Adrenal gland (tissue), 9 donors: ENCODE measurements at regions not wholly inside any gene's neighbourhood (a gene's known extent, or its start where the extent isn't known, plus 50 kb on each side); places are given as distances from the start of the nearest gene placed in this dataset.

Experiments used
- DNase-seq, 7 donors: peaks; one replicate each; pipeline ENCODE4 v3.0.0-alpha.2; 2019 to 2020
- H3K27ac ChIP-seq, 5 donors: fragments of 200-600 bp; sonication (generic) in 4 of 5; 1 replicate in 3 of 5; 2 replicates in 2 of 5; pipeline versions ENCODE4 v1.5.1 to v1.8.0; 2016 to 2020; ENCODE audit warnings: mild to moderate bottlenecking in 1 of 5
- H3K27me3 ChIP-seq: fragments of 200-600 bp; 2 replicates; pipeline ENCODE4 v1.8.0; 2021
- H3K36me3 ChIP-seq, 2 donors: fragments of 200-600 bp; replicated peaks in 1 of 2; 1 replicate in 1 of 2; 2 replicates in 1 of 2; pipeline versions ENCODE4 v1.5.1 to v1.8.0; 2018 to 2022
- H3K4me1 ChIP-seq, 2 donors: fragments of 200-600 bp; replicated peaks in 1 of 2; 1 replicate in 1 of 2; 2 replicates in 1 of 2; pipeline versions ENCODE4 v1.5.1 to v1.8.0; 2018 to 2021
- H3K4me3 ChIP-seq, 4 donors: fragments of 200-600 bp; sonication (generic) in 3 of 4; one replicate each; pipeline ENCODE4 v1.5.1; 2016 to 2018
- H3K9me3 ChIP-seq, 3 donors: fragments of 200-600 bp; sonication (generic) in 1 of 3; replicated peaks in 1 of 3; 1 replicate in 2 of 3; 2 replicates in 1 of 3; pipeline versions ENCODE4 v1.5.1 to v1.8.0; 2016 to 2021
- POLR2A ChIP-seq, 2 donors: fragments of 450-650 bp; IDR thresholded peaks; one replicate each; pipeline ENCODE4 v1.6.1; 2017; ENCODE audit warnings: antibody characterized with exemption in 2 of 2, mild to moderate bottlenecking in 2 of 2, moderate library complexity in 1 of 2
- WGBS, 4 donors: extraction: QIAGEN DNeasy Blood & Tissue Kit in 2 of 4; methylation state at CpG; one replicate each; pipeline versions ENCODE4 v1.1.5 to v1.1.7; 2013 to 2017; 5-methylcytosine and 5-hydroxymethylcytosine counted together
- intact Hi-C, 2 donors: fragments of 100-400 bp; cut with DNase I; formaldehyde crosslinking; loops; one replicate each; pipeline versions ENCODE4 v1.14.1 to v1.15.0; 2022 to 2023
- TF ChIP-seq, protein P1 (sequence below), 6 experiments: fragments of 450-650 bp in 4 of 6; fragments of 200-600 bp in 2 of 6; sonication (generic) in 1 of 6; IDR thresholded peaks; 1 replicate in 5 of 6; 2 replicates in 1 of 6; pipeline versions ENCODE4 v1.5.1 to v1.8.0; 2016 to 2021; ENCODE audit warnings: antibody characterized with exemption in 6 of 6, mild to moderate bottlenecking in 2 of 6, moderate library complexity in 1 of 6
- donor health status: healthy with polysubstance abuse.
- donor health status: Bipolar disorder and iron deficiency.
- donor health status: DM: yes; HTN: yes; CAD: no.
- donor health status: DM: no; HTN: no; CAD: no.
- donor health status: DM: no; HTN: no; CAD: no.

DNA sequence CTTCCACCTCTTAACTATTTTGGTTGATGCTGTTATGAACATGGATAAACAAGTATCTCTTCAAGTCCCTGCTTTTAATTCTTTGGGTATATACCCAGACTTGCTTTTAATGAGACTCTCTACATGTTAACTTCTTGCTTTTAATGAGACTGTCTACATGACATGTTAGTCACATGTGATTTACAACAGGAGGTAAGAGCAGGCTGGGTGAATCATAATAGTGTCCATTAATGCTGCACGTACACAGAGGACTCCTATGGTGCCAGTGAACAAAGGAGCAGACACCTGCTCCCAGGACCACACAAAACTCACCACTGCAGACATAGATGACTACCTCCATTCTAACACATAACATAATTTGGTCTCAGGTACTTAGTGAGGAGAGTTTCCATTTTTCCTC lies 273.4 kb upstream of the NSMCE3 start:
- Histone ChIP-seq H3K36me3 (no peaks in the 10 kb centered on the region), H3K27ac (no peak overlapping the region), H3K27me3 (no peaks in the 10 kb centered on the region), H3K4me3 (no peak overlapping the region), H3K4me1 (no peaks in the 10 kb centered on the region), H3K9me3 (no peaks in the 10 kb centered on the region)
- WGBS, 4 donors, result 50 to 87% (median 72%) methylated on average over 1 of the region's 1 CpG
- no peak for DNase-seq
- intact Hi-C loops, result no loop called here
- TF ChIP-seq POLR2A (IDR thresholded peaks at IDR 0.05), result no peak
- TF ChIP-seq, protein P1, sequence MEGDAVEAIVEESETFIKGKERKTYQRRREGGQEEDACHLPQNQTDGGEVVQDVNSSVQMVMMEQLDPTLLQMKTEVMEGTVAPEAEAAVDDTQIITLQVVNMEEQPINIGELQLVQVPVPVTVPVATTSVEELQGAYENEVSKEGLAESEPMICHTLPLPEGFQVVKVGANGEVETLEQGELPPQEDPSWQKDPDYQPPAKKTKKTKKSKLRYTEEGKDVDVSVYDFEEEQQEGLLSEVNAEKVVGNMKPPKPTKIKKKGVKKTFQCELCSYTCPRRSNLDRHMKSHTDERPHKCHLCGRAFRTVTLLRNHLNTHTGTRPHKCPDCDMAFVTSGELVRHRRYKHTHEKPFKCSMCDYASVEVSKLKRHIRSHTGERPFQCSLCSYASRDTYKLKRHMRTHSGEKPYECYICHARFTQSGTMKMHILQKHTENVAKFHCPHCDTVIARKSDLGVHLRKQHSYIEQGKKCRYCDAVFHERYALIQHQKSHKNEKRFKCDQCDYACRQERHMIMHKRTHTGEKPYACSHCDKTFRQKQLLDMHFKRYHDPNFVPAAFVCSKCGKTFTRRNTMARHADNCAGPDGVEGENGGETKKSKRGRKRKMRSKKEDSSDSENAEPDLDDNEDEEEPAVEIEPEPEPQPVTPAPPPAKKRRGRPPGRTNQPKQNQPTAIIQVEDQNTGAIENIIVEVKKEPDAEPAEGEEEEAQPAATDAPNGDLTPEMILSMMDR (IDR thresholded peaks at IDR 0.05), result no peak

DNA sequence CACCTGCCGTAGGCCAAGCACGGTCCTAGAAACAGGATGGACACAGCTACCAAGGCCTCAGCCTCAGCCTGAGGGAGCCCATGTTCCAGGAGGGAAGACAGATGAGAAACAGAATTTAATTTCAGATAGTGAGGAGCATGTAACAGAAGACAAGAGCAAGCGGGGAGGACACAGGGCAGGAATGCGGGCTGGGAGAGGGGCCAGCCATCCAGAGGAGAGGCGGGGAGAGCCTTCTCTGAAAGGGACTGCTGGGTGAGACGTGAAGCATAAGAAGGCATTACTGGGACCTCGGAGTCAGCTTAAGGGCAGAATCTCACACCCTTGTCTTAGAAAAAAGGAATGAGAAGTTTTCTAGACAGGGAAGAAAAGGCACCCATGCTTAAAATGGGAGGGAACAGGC lies 271.7 kb upstream of the NSMCE3 start:
- H3K27me3 ChIP-seq, result no peaks in the 10 kb centered on the region
- no peaks in the 10 kb centered on the region for H3K4me1 ChIP-seq
- TF ChIP-seq, protein P1 (IDR thresholded peaks at IDR 0.05), result no peak
- TF ChIP-seq POLR2A (IDR thresholded peaks at IDR 0.05), result no peak
- WGBS, 4 donors, result 63 to 76% (median 73%) methylated on average over 7 of the region's 7 CpGs
- DNase-seq, result no peak
- no peaks in the 10 kb centered on the region for H3K36me3 ChIP-seq
- H3K4me3 ChIP-seq, result no peak overlapping the region
- no peaks in the 10 kb centered on the region for H3K9me3 ChIP-seq
- no peak overlapping the region for H3K27ac ChIP-seq
- intact Hi-C loops, result no loop called here

DNA sequence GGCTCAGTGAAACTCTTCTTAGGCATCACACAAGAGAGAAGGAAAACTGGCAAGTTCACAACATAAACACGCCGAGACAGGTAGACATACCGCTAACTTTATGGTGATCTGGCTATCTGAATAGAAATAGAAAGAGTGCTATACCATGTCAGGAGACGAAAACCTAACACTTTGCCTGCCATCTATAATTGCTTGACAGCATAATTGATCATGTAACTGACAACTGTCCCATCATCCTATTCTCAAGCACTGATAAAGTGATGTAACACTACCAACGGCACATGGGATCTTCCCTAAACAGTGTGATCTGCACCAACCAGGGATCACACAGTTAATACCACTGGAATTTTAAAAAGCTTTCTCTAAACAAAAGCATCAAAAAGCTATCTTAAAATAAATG lies 270.9 kb upstream of the NSMCE3 start:
- no peak for DNase-seq
- no peak overlapping the region for H3K4me3 ChIP-seq
- intact Hi-C loops, result no loop called here
- no peaks in the 10 kb centered on the region for H3K36me3 ChIP-seq
- no peaks in the 10 kb centered on the region for H3K27me3 ChIP-seq
- TF ChIP-seq, protein P1 (IDR thresholded peaks at IDR 0.05), result no peak
- no peak for TF ChIP-seq POLR2A (IDR thresholded peaks at IDR 0.05)
- 84 to 90% (median 85%) methylated on average over 5 of the region's 5 CpGs for WGBS, 4 donors
- H3K4me1 ChIP-seq, result no peaks in the 10 kb centered on the region
- no peaks in the 10 kb centered on the region for H3K9me3 ChIP-seq
- no peak overlapping the region for H3K27ac ChIP-seq

DNA sequence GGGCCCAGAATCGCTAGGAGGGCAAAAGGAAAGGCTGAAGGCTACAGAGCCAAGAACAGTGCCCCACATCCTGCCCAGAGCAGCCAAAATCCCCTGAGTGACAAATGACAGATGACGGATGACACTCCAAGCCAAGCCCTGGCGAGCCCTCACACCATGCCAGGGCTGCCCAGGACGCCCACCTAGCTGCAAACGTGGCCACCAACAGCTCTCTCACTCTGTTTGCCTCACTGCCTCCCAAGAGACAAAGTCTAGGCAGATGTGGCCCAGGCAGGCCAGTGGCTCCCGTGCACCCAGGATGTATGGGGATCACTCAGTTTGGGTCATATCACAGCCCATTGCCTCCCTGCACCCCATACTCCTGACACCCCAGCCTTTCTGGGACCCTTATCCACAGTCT lies 270.1 kb upstream of the NSMCE3 start:
- Histone ChIP-seq H3K27me3 (no peaks in the 10 kb centered on the region), H3K4me1 (no peaks in the 10 kb centered on the region), H3K27ac (no peak overlapping the region), H3K4me3 (no peak overlapping the region), H3K9me3 (no peaks in the 10 kb centered on the region), H3K36me3 (no peaks in the 10 kb centered on the region)
- 74 to 90% (median 84%) methylated on average over 2 to 6 of the region's 6 CpGs for WGBS, 4 donors
- TF ChIP-seq POLR2A (IDR thresholded peaks at IDR 0.05), result no peak
- TF ChIP-seq, protein P1 (IDR thresholded peaks at IDR 0.05), result no peak
- DNase-seq, result no peak
- intact Hi-C loops, result no loop called here
